ENCODE measurements at regions not wholly inside any gene's neighbourhood (a gene's known extent, or its start where the extent isn't known, plus 50 kb on each side); places are given as distances from the start of the nearest gene placed in this dataset.

DNA sequence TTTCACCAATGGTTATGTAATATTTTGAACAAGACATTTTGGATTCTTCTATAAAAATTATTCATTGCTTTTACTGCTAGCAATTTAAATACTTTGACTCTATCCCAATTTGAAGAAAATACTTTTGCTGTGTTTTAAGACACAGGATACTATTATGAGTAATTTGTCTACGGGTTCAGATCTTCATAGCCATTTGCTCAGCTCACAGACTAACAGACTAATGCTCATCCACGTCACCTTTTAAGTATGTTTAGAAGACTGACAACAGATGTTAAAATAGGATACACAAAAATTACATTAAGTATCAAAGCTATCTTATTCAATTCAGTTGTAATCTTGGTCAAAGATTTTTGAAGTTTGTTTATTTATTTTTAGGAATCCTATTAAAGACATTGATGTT is 251.3 kb upstream of the CHRM2 start:
- intact Hi-C loops (cut with DNase I; ENCODE audit: low total_unique reads) (no loop called here), in situ Hi-C loops (cut with MboI; ENCODE audit: low sequenced_read_pairs in 4 of 4) (no loop called here)
- no peak overlapping the region for H3K4me3 ChIP-seq
- H3K9me3 ChIP-seq = no peaks in the 10 kb centered on the region
- no peak for ATAC-seq
- DNase-seq = no peak
- H3K27ac ChIP-seq = no peak overlapping the region
- H3K4me1 ChIP-seq = no peaks in the 10 kb centered on the region
- TF ChIP-seq POLR2A (IDR thresholded peaks at IDR 0.05) = no peak
- TF ChIP-seq, protein P1, sequence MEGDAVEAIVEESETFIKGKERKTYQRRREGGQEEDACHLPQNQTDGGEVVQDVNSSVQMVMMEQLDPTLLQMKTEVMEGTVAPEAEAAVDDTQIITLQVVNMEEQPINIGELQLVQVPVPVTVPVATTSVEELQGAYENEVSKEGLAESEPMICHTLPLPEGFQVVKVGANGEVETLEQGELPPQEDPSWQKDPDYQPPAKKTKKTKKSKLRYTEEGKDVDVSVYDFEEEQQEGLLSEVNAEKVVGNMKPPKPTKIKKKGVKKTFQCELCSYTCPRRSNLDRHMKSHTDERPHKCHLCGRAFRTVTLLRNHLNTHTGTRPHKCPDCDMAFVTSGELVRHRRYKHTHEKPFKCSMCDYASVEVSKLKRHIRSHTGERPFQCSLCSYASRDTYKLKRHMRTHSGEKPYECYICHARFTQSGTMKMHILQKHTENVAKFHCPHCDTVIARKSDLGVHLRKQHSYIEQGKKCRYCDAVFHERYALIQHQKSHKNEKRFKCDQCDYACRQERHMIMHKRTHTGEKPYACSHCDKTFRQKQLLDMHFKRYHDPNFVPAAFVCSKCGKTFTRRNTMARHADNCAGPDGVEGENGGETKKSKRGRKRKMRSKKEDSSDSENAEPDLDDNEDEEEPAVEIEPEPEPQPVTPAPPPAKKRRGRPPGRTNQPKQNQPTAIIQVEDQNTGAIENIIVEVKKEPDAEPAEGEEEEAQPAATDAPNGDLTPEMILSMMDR (IDR thresholded peaks at IDR 0.05 in 4 of 5, conservative IDR thresholded peaks at IDR 0.05 in 1 of 5) = no peak
- no peaks in the 10 kb centered on the region for H3K27me3 ChIP-seq
- no peaks in the 10 kb centered on the region for H3K36me3 ChIP-seq

DNA sequence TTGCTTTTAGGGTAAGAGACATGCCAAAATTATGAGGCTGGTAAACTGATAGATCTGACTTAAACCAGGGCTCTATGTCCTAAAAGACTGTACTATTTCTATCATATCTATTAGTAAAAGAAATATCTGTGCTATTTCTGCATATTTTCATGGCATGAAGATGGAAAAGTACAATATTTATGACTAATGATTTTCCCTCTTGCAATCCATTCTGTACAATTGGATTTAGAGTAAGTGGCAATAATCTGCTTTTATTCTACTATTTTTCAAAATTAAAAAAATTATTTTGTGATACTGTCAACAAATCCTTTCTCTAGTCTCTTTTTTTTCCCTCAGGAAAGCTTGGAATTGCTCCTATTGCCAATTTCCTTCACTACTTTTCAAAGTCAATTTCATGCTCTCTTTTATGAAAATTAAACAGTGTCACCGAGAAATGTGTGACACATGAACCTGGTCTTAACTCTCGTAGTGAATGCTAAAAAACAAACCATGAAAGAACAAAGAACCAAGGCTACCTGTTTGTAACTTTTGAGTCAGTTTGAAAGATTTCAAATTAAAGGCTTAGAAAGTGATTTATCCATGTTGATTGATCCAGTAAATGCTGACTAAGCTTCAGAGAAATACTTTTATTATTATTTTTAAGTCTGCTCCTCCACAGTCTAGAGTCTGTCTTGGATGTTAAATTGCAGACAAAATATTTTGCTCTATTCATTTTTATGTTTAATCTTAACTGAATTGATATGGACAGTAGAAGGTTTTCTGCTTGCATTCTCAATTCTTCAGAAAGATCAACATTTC is 262.7 kb upstream of the CHRM2 start:
- H3K4me1 ChIP-seq = no peaks in the 10 kb centered on the region
- no peak for ATAC-seq
- no peaks in the 10 kb centered on the region for H3K27me3 ChIP-seq
- no peaks in the 10 kb centered on the region for H3K36me3 ChIP-seq
- no peak for DNase-seq
- intact Hi-C loops (cut with DNase I; ENCODE audit: low total_unique reads) (no loop called here), in situ Hi-C loops (cut with MboI; ENCODE audit: low sequenced_read_pairs in 4 of 4) (no loop called here)
- no peak overlapping the region for H3K4me3 ChIP-seq
- no peaks in the 10 kb centered on the region for H3K9me3 ChIP-seq
- TF ChIP-seq POLR2A (IDR thresholded peaks at IDR 0.05) = no peak
- TF ChIP-seq, protein P1 (IDR thresholded peaks at IDR 0.05 in 4 of 5, conservative IDR thresholded peaks at IDR 0.05 in 1 of 5) = no peak
- no peak overlapping the region for H3K27ac ChIP-seq

DNA sequence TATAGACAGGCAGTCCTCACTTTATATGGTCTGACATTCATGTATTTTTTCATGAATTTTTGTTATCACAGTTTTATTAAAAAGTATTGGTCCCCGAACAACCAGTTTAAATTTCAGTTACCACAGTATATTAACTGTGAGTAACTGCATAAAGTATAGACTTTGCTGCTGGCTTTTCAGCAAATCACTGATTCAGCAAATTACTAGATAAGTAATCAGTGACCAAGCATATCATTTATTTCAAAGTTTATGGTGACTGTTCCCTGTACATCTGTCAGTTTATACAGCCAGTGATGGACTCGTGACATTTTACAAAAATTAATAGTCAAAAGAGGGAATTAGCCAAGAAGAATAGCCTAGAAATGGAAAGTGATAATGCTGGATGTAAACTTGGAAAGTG is 266.7 kb upstream of the CHRM2 start:
- intact Hi-C loops (cut with DNase I; ENCODE audit: low total_unique reads) (no loop called here), in situ Hi-C loops (cut with MboI; ENCODE audit: low sequenced_read_pairs in 4 of 4) (no loop called here)
- Histone ChIP-seq H3K4me1 (no peaks in the 10 kb centered on the region), H3K9me3 (no peaks in the 10 kb centered on the region), H3K27ac (no peak overlapping the region), H3K27me3 (no peaks in the 10 kb centered on the region), H3K36me3 (no peaks in the 10 kb centered on the region), H3K4me3 (no peak overlapping the region)
- no peak for TF ChIP-seq POLR2A (IDR thresholded peaks at IDR 0.05)
- TF ChIP-seq, protein P1 (IDR thresholded peaks at IDR 0.05 in 4 of 5, conservative IDR thresholded peaks at IDR 0.05 in 1 of 5) = no peak
- no peak for ATAC-seq
- no peak for DNase-seq

DNA sequence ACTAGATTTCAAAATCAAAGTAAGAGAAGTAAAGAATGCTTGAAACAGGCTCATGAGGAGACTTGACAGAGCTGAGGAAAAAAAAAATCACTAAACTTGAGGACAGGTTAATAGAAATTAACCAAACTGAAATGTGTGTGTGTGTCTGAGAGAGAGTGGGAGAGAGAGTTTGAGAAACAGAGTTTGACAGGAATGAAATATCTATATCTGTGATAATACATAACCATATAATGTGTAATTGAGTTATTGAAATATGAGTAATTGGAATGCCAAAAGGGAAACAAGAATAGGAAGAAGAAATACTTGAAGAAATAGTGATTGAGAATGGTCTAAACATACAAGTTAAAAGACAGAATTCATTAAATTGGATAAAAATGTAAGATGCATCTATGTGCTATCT is 268.0 kb upstream of the CHRM2 start:
- TF ChIP-seq, protein P1 (IDR thresholded peaks at IDR 0.05 in 4 of 5, conservative IDR thresholded peaks at IDR 0.05 in 1 of 5) = no peak
- no peak for TF ChIP-seq POLR2A (IDR thresholded peaks at IDR 0.05)
- Histone ChIP-seq H3K36me3 (no peaks in the 10 kb centered on the region), H3K4me1 (no peaks in the 10 kb centered on the region), H3K27ac (no peak overlapping the region), H3K27me3 (no peaks in the 10 kb centered on the region), H3K4me3 (no peak overlapping the region), H3K9me3 (no peaks in the 10 kb centered on the region)
- DNase-seq = no peak
- intact Hi-C loops (cut with DNase I; ENCODE audit: low total_unique reads) = no loop called here
- ATAC-seq = no peak
- in situ Hi-C loops (cut with MboI; ENCODE audit: low sequenced_read_pairs in 4 of 4) = no loop called here

DNA sequence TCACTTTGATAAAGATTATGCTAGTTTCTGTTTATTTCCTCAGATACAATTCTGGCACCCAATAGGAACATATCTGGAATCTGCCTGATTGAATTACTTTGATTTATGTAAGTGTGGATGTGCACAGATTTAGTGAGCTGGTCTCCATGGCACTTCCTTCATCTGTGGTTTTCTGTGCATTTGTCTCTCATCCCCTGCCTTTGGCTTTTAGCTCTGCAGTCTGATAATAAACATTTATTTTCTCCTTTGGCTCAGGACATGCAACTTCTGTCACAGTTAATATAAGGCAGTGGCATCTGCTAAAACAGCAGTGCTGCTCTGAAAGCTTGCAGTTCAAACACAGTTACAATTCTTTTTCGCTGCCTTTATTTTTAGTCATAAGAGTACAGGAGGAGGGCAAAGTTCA is 273.7 kb upstream of the CHRM2 start:
- DNase-seq (no peak), ATAC-seq (no peak)
- intact Hi-C loops (cut with DNase I; ENCODE audit: low total_unique reads) = no loop called here

More for the DNA sequence above, 273.7 kb upstream of the CHRM2 start:
- Histone ChIP-seq H3K27ac (no peak overlapping the region), H3K9me3 (no peaks in the 10 kb centered on the region), H3K36me3 (no peaks in the 10 kb centered on the region), H3K4me3 (no peak overlapping the region), H3K4me1 (no peaks in the 10 kb centered on the region), H3K27me3 (no peaks in the 10 kb centered on the region)
- TF ChIP-seq, protein P1 (IDR thresholded peaks at IDR 0.05 in 4 of 5, conservative IDR thresholded peaks at IDR 0.05 in 1 of 5) = no peak
- no peak for TF ChIP-seq POLR2A (IDR thresholded peaks at IDR 0.05)
- in situ Hi-C loops (cut with MboI; ENCODE audit: low sequenced_read_pairs in 4 of 4) = no loop called here

Measured in gastrocnemius medialis (tissue), 4 donors.